ENCODE measurements at regions not wholly inside any gene's neighbourhood (a gene's known extent, or its start where the extent isn't known, plus 50 kb on each side); places are given as distances from the start of the nearest gene placed in this dataset.

DNA sequence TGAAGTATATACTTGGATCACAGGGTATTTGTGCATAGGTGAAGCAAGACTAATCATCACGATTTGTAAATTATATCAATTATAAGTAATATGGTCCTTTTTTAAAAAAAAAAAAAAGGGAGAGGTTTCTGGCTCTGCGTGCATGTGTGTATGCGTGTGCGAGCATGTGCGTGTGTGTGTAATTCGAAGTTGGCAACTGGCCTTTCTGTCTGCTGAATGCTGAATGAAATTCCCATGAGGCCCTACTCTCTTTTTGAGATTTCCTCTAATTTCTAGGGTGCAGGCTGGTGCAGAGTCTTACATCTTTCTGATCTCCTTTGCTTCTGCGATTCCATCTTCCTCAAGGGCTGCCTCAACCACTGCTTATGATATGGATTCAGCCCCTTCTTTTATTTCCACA lies 212.2 kb downstream of the URB2 start:
- H3K9me3 ChIP-seq (ENCODE audit: control insufficient read depth, low read depth, low read length) = no peaks in the 10 kb centered on the region
- H3K36me3 ChIP-seq (ENCODE audit: control insufficient read depth in 2 of 2, extremely low read depth in 1 of 2, insufficient read depth in 2 of 2, low read length in 2 of 2) = no peaks in the 10 kb centered on the region
- dilution Hi-C loops (cut with MboI; ENCODE audit: extremely low pct_ligation_motif_present, low sequenced_read_pairs) = no loop called here
- H3K4me2 ChIP-seq (ENCODE audit: control insufficient read depth, extremely low read depth, insufficient read depth, low read depth, low read length) = no peak overlapping the region
- H3K4me1 ChIP-seq (ENCODE audit: control insufficient read depth, extremely low read depth, insufficient read depth, low read length) = peaks cover 3% of the 10 kb centered on the region
- H3K4me3 ChIP-seq (ENCODE audit: control insufficient read depth in 2 of 3, extremely low read depth in 1 of 3, insufficient read depth in 2 of 3, low read depth in 1 of 3, low read length in 3 of 3) = no peak overlapping the region
- H3K79me2 ChIP-seq (ENCODE audit: control insufficient read depth, insufficient read depth, low read length) = no peaks in the 10 kb centered on the region
- H3K9me1 ChIP-seq (ENCODE audit: control insufficient read depth, extremely low read depth, insufficient read depth, low read length) = no peaks in the 10 kb centered on the region
- H2AFZ ChIP-seq (ENCODE audit: control insufficient read depth, low read length) = no peak overlapping the region
- H3K27me3 ChIP-seq (ENCODE audit: control insufficient read depth, extremely low read depth, insufficient read depth, low read length) = no peaks in the 10 kb centered on the region
- no peak for TF ChIP-seq EZH2 (IDR thresholded peaks at IDR 0.05; ENCODE audit: low read length)
- TF ChIP-seq, protein P1, sequence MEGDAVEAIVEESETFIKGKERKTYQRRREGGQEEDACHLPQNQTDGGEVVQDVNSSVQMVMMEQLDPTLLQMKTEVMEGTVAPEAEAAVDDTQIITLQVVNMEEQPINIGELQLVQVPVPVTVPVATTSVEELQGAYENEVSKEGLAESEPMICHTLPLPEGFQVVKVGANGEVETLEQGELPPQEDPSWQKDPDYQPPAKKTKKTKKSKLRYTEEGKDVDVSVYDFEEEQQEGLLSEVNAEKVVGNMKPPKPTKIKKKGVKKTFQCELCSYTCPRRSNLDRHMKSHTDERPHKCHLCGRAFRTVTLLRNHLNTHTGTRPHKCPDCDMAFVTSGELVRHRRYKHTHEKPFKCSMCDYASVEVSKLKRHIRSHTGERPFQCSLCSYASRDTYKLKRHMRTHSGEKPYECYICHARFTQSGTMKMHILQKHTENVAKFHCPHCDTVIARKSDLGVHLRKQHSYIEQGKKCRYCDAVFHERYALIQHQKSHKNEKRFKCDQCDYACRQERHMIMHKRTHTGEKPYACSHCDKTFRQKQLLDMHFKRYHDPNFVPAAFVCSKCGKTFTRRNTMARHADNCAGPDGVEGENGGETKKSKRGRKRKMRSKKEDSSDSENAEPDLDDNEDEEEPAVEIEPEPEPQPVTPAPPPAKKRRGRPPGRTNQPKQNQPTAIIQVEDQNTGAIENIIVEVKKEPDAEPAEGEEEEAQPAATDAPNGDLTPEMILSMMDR (optimal IDR thresholded peaks at IDR 0.05 in 1 of 3, IDR thresholded peaks at IDR 0.05 in 1 of 3, conservative IDR thresholded peaks at IDR 0.05 in 1 of 3; ENCODE audit: extremely low read depth in 1 of 3, insufficient read depth in 2 of 3, low read length in 3 of 3) = no peak
- H3K27ac ChIP-seq (ENCODE audit: control insufficient read depth, insufficient read depth, low read length) = no peak overlapping the region
- no peak overlapping the region for H3K9ac ChIP-seq (ENCODE audit: control insufficient read depth, extremely low read depth, insufficient read depth, low read length)
- DNase-seq (ENCODE audit: low read depth, low spot score) (no peak), FAIRE-seq (no peak)
- no peaks in the 10 kb centered on the region for H4K20me1 ChIP-seq (ENCODE audit: control insufficient read depth, extremely low read depth, insufficient read depth, low read length)

DNA sequence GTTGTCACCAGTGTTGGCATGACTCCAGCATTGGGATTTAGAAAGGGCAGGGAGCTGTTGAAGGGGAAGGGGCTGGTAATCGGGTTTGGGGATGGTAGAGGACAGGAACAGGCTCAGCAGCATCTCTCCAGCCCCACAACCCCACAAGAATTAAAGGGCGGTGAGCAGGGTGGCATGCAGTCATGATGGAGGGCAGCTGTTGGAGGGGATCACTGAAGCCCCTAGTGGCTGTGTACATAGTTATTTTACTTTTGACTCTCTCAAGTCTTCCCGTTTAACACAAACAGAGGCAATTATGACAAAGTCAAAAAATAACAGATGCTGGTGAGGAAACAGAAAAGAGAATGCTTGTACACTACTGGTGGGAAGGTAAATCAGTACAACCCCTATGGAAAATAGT lies 213.8 kb downstream of the URB2 start:
- no peak overlapping the region for H3K27ac ChIP-seq (ENCODE audit: control insufficient read depth, insufficient read depth, low read length)
- H2AFZ ChIP-seq (ENCODE audit: control insufficient read depth, low read length) = no peak overlapping the region
- H3K4me3 ChIP-seq (ENCODE audit: control insufficient read depth in 2 of 3, extremely low read depth in 1 of 3, insufficient read depth in 2 of 3, low read depth in 1 of 3, low read length in 3 of 3) = no peak overlapping the region
- H3K4me2 ChIP-seq (ENCODE audit: control insufficient read depth, extremely low read depth, insufficient read depth, low read depth, low read length) = no peak overlapping the region
- DNase-seq (ENCODE audit: low read depth, low spot score) = no peak
- no peaks in the 10 kb centered on the region for H4K20me1 ChIP-seq (ENCODE audit: control insufficient read depth, extremely low read depth, insufficient read depth, low read length)
- no peak for FAIRE-seq
- H3K4me1 ChIP-seq (ENCODE audit: control insufficient read depth, extremely low read depth, insufficient read depth, low read length) = peaks cover 17% of the 10 kb centered on the region
- no peaks in the 10 kb centered on the region for H3K9me3 ChIP-seq (ENCODE audit: control insufficient read depth, low read depth, low read length)
- no peaks in the 10 kb centered on the region for H3K9me1 ChIP-seq (ENCODE audit: control insufficient read depth, extremely low read depth, insufficient read depth, low read length)
- no peaks in the 10 kb centered on the region for H3K79me2 ChIP-seq (ENCODE audit: control insufficient read depth, insufficient read depth, low read length)
- no peaks in the 10 kb centered on the region for H3K27me3 ChIP-seq (ENCODE audit: control insufficient read depth, extremely low read depth, insufficient read depth, low read length)
- TF ChIP-seq, protein P1 (optimal IDR thresholded peaks at IDR 0.05 in 1 of 3, IDR thresholded peaks at IDR 0.05 in 1 of 3, conservative IDR thresholded peaks at IDR 0.05 in 1 of 3; ENCODE audit: extremely low read depth in 1 of 3, insufficient read depth in 2 of 3, low read length in 3 of 3) = no peak
- TF ChIP-seq EZH2 (IDR thresholded peaks at IDR 0.05; ENCODE audit: low read length) = no peak
- no peak overlapping the region for H3K9ac ChIP-seq (ENCODE audit: control insufficient read depth, extremely low read depth, insufficient read depth, low read length)
- no peaks in the 10 kb centered on the region for H3K36me3 ChIP-seq (ENCODE audit: control insufficient read depth in 2 of 2, extremely low read depth in 1 of 2, insufficient read depth in 2 of 2, low read length in 2 of 2)
- dilution Hi-C loops (cut with MboI; ENCODE audit: extremely low pct_ligation_motif_present, low sequenced_read_pairs) = no loop called here

Measured in keratinocyte (primary cell).